Suprapubic skin (tissue), 4 donors: ENCODE measurements at regions not wholly inside any gene's neighbourhood (a gene's known extent, or its start where the extent isn't known, plus 50 kb on each side); places are given as distances from the start of the nearest gene placed in this dataset.

ENCODE experiments used
- DNase-seq, 2 donors: peaks; one replicate each; pipeline ENCODE4 v3.0.0-alpha.2; 2019; ENCODE audit warnings: low spot score in 2 of 2
- H3K27ac ChIP-seq: fragments of 200-600 bp; sonication (generic); one replicate; pipeline ENCODE4 v1.5.1; 2019
- H3K27me3 ChIP-seq: fragments of 200-600 bp; sonication (generic); one replicate; pipeline ENCODE4 v1.5.1; 2019
- H3K36me3 ChIP-seq: fragments of 200-600 bp; sonication (generic); one replicate; pipeline ENCODE4 v1.5.1; 2019
- H3K4me1 ChIP-seq: fragments of 200-600 bp; sonication (generic); one replicate; pipeline ENCODE4 v1.5.1; 2019
- H3K4me3 ChIP-seq: fragments of 200-600 bp; sonication (generic); one replicate; pipeline ENCODE4 v1.5.1; 2019; ENCODE audit warnings: mild to moderate bottlenecking
- H3K9me3 ChIP-seq: fragments of 200-600 bp; sonication (generic); one replicate; pipeline ENCODE4 v1.5.1; 2019
- CTCF ChIP-seq, 2 donors: fragments of 200-600 bp in 1 of 2; fragments of 450-650 bp in 1 of 2; sonication (generic) in 1 of 2; IDR thresholded peaks; one replicate each; pipeline ENCODE4 v1.5.1; 2016 to 2019; ENCODE audit warnings: antibody characterized with exemption in 2 of 2, mild to moderate bottlenecking in 1 of 2, moderate library complexity in 1 of 2
- EP300 ChIP-seq: sonication (generic); formaldehyde crosslinking; IDR thresholded peaks from one replicate; pipeline ENCODE4 v1.6.1; 2017; ENCODE audit warnings: antibody characterized with exemption
- POLR2A ChIP-seq, 2 donors: fragments of 450-650 bp; IDR thresholded peaks; one replicate each; pipeline ENCODE4 v1.6.1; 2017; ENCODE audit warnings: antibody characterized with exemption in 2 of 2, mild to moderate bottlenecking in 2 of 2, moderate library complexity in 2 of 2
- POLR2AphosphoS5 ChIP-seq, 3 donors: sonication (generic); formaldehyde crosslinking; IDR thresholded peaks; one replicate each; pipeline ENCODE4 v1.6.1; 2017; ENCODE audit warnings: antibody characterized with exemption in 3 of 3
- WGBS: methylation state at CpG from one replicate; pipeline ENCODE4 v1.1.5; 2018; 5-methylcytosine and 5-hydroxymethylcytosine counted together

- no peak overlapping the region for H3K27ac ChIP-seq
- no peak for TF ChIP-seq POLR2AphosphoS5 (IDR thresholded peaks at IDR 0.05)
- no peak for TF ChIP-seq EP300
- TF ChIP-seq POLR2A (IDR thresholded peaks at IDR 0.05), result no peak
- no peak for TF ChIP-seq CTCF (IDR thresholded peaks at IDR 0.05)
- no peaks in the 10 kb centered on the region for H3K27me3 ChIP-seq
- no peaks in the 10 kb centered on the region for H3K9me3 ChIP-seq
- no peaks in the 10 kb centered on the region for H3K4me1 ChIP-seq
- 67% methylated on average over 3 of the region's 3 CpGs for WGBS
- DNase-seq, result no peak
- H3K36me3 ChIP-seq, result no peaks in the 10 kb centered on the region
- H3K4me3 ChIP-seq, result no peak overlapping the region
Observed at GRCh38 chr1:5405263-5405662, 587.0 kb downstream of the NPHP4 start.

- Histone ChIP-seq H3K9me3 (no peaks in the 10 kb centered on the region), H3K4me3 (no peak overlapping the region), H3K27me3 (no peaks in the 10 kb centered on the region), H3K27ac (no peak overlapping the region), H3K36me3 (no peaks in the 10 kb centered on the region), H3K4me1 (no peaks in the 10 kb centered on the region)
- no peak for DNase-seq
- no peak for TF ChIP-seq EP300
- TF ChIP-seq POLR2AphosphoS5 (IDR thresholded peaks at IDR 0.05), result no peak
- TF ChIP-seq CTCF (IDR thresholded peaks at IDR 0.05), result no peak
- no peak for TF ChIP-seq POLR2A (IDR thresholded peaks at IDR 0.05)
- WGBS, result 84% methylated on average over 7 of the region's 7 CpGs
Observed at GRCh38 chr1:5404412-5405203, 587.6 kb downstream of the NPHP4 start.

- H3K4me3 ChIP-seq, result no peak overlapping the region
- H3K4me1 ChIP-seq, result no peaks in the 10 kb centered on the region
- H3K27me3 ChIP-seq, result no peaks in the 10 kb centered on the region
- no peak overlapping the region for H3K27ac ChIP-seq
- WGBS, result 100% methylated on average over 2 of the region's 5 CpGs
- no peak for TF ChIP-seq POLR2A (IDR thresholded peaks at IDR 0.05)
- no peak for TF ChIP-seq POLR2AphosphoS5 (IDR thresholded peaks at IDR 0.05)
- TF ChIP-seq CTCF (IDR thresholded peaks at IDR 0.05), result no peak
- no peak for TF ChIP-seq EP300
- no peak for DNase-seq
- no peaks in the 10 kb centered on the region for H3K36me3 ChIP-seq
- no peaks in the 10 kb centered on the region for H3K9me3 ChIP-seq
Observed at GRCh38 chr1:5403935-5404334, 588.3 kb downstream of the NPHP4 start.

- Histone ChIP-seq H3K27me3 (no peaks in the 10 kb centered on the region), H3K9me3 (no peaks in the 10 kb centered on the region), H3K4me3 (no peak overlapping the region), H3K4me1 (no peaks in the 10 kb centered on the region), H3K36me3 (no peaks in the 10 kb centered on the region), H3K27ac (no peak overlapping the region)
- WGBS, result 77% methylated on average over 10 of the region's 10 CpGs
- peak in 1 of 2 donors; percentile 25 for DNase-seq
- TF ChIP-seq EP300, result no peak
- no peak for TF ChIP-seq POLR2AphosphoS5 (IDR thresholded peaks at IDR 0.05)
- no peak for TF ChIP-seq POLR2A (IDR thresholded peaks at IDR 0.05)
- no peak for TF ChIP-seq CTCF (IDR thresholded peaks at IDR 0.05)
Observed at GRCh38 chr1:5402618-5403017, 589.6 kb downstream of the NPHP4 start.

- H3K9me3 ChIP-seq, result peaks cover 4% of the 10 kb centered on the region
- TF ChIP-seq EP300 (no peak), POLR2A (IDR thresholded peaks at IDR 0.05) (no peak), CTCF (IDR thresholded peaks at IDR 0.05) (no peak), POLR2AphosphoS5 (IDR thresholded peaks at IDR 0.05) (no peak)
- H3K27me3 ChIP-seq, result peaks cover 5% of the 10 kb centered on the region
- 56% methylated on average over 1 of the region's 1 CpG for WGBS
- no peak for DNase-seq
- no peak overlapping the region for H3K27ac ChIP-seq
- H3K4me1 ChIP-seq, result no peaks in the 10 kb centered on the region
- no peak overlapping the region for H3K4me3 ChIP-seq
- H3K36me3 ChIP-seq, result no peaks in the 10 kb centered on the region
Observed at GRCh38 chr1:5399771-5400170, 592.5 kb downstream of the NPHP4 start.
